ENCODE measurements at regions not wholly inside any gene's neighbourhood (a gene's known extent, or its start where the extent isn't known, plus 50 kb on each side); places are given as distances from the start of the nearest gene placed in this dataset.

DNA sequence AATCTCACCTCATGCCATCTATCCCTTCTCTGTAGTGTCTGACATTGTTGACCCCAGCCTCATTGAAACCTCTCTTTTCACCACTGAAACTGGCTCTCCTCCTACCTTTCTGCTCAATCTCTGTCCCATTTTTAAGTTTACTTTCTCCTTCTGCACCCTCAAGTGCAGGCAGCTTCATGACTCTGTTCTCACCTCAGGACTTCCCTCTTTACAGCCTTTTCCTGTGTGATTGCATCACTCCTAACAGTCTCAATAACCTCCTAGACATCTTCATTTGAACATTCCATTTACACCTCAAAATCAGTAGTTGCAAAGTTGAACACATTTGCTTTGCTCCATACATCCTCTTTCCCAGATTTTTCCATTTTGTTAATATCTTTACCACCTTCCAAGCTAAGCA is 172.1 kb downstream of the RASEF start:
- no peak overlapping the region for H3K4me3 ChIP-seq (ENCODE audit: low read depth, low read length)
- TF ChIP-seq, protein P1, sequence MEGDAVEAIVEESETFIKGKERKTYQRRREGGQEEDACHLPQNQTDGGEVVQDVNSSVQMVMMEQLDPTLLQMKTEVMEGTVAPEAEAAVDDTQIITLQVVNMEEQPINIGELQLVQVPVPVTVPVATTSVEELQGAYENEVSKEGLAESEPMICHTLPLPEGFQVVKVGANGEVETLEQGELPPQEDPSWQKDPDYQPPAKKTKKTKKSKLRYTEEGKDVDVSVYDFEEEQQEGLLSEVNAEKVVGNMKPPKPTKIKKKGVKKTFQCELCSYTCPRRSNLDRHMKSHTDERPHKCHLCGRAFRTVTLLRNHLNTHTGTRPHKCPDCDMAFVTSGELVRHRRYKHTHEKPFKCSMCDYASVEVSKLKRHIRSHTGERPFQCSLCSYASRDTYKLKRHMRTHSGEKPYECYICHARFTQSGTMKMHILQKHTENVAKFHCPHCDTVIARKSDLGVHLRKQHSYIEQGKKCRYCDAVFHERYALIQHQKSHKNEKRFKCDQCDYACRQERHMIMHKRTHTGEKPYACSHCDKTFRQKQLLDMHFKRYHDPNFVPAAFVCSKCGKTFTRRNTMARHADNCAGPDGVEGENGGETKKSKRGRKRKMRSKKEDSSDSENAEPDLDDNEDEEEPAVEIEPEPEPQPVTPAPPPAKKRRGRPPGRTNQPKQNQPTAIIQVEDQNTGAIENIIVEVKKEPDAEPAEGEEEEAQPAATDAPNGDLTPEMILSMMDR (IDR thresholded peaks at IDR 0.05; ENCODE audit: insufficient read depth, low read length, poor library complexity, severe bottlenecking) = no peak
- H3K27me3 ChIP-seq (ENCODE audit: control insufficient read depth, insufficient read depth, low read length) = no peaks in the 10 kb centered on the region
- H3K36me3 ChIP-seq (ENCODE audit: control insufficient read depth, insufficient read depth, low read length) = no peaks in the 10 kb centered on the region
- DNase-seq (ENCODE audit: low read depth) = no peak

DNA sequence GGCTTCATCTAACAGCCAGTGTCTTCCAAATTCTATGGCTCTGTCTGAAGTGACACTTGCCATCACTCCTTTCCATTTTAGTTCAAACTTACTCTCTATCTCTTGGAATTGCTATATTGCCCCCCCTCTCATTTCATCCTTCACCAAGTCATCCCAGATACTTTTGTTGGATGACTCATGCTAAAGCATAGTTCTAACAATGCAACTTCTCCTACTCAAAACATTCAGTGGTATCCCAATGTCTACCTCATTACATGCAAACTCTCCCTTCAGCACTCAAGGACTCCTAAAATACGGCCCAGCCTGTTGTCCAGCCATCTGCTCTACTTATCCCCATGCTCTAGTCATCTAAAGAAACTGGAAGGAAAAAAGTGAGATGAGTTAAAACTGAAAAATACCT is 171.6 kb downstream of the RASEF start:
- TF ChIP-seq, protein P1 (IDR thresholded peaks at IDR 0.05; ENCODE audit: insufficient read depth, low read length, poor library complexity, severe bottlenecking) = no peak
- no peak overlapping the region for H3K4me3 ChIP-seq (ENCODE audit: low read depth, low read length)
- no peak for DNase-seq (ENCODE audit: low read depth)
- H3K36me3 ChIP-seq (ENCODE audit: control insufficient read depth, insufficient read depth, low read length) = no peaks in the 10 kb centered on the region
- no peaks in the 10 kb centered on the region for H3K27me3 ChIP-seq (ENCODE audit: control insufficient read depth, insufficient read depth, low read length)

DNA sequence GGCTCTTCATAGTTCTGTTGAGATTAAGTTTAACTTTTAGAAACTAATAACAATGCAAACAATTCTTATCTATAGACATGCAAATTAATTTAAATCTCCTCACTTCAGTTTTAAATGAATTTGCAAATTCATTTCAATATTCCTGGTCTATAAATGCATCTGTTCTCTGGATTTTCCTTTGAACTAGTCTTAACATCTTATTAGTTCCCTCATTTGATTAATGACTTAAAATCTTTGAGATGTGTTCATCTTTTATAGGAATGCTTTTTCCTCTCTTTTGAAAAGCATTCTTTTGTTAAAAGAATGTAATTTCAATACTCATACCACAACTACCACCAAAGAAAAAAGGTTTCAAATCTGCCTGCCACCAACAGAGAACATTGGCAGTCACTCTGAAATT is 169.4 kb downstream of the RASEF start:
- Histone ChIP-seq H3K36me3 (ENCODE audit: control insufficient read depth, insufficient read depth, low read length) (no peaks in the 10 kb centered on the region), H3K4me3 (ENCODE audit: low read depth, low read length) (no peak overlapping the region), H3K27me3 (ENCODE audit: control insufficient read depth, insufficient read depth, low read length) (no peaks in the 10 kb centered on the region)
- TF ChIP-seq, protein P1 (IDR thresholded peaks at IDR 0.05; ENCODE audit: insufficient read depth, low read length, poor library complexity, severe bottlenecking) = no peak
- DNase-seq (ENCODE audit: low read depth) = no peak

DNA sequence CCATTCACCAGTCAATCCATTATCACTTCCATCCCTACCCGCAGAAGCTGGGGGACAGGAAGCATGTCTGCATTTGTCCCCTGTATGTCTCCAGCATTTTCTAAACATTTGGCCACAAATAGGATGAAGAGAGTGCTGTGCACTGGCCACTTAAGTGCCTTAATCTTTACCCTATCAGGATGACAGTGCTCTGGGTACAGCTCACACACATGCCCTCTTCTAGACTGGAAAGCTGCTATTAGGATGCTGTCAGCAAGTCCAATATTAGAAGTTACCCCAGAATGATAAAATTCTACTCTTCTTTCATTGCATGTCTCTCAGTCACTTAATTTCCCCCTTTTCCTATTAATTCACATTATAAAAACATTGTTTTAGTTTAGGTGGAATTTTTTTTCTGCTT is 168.4 kb downstream of the RASEF start:
- no peak for DNase-seq (ENCODE audit: low read depth)
- Histone ChIP-seq H3K36me3 (ENCODE audit: control insufficient read depth, insufficient read depth, low read length) (no peaks in the 10 kb centered on the region), H3K27me3 (ENCODE audit: control insufficient read depth, insufficient read depth, low read length) (no peaks in the 10 kb centered on the region), H3K4me3 (ENCODE audit: low read depth, low read length) (no peak overlapping the region)
- TF ChIP-seq, protein P1 (IDR thresholded peaks at IDR 0.05; ENCODE audit: insufficient read depth, low read length, poor library complexity, severe bottlenecking) = no peak

DNA sequence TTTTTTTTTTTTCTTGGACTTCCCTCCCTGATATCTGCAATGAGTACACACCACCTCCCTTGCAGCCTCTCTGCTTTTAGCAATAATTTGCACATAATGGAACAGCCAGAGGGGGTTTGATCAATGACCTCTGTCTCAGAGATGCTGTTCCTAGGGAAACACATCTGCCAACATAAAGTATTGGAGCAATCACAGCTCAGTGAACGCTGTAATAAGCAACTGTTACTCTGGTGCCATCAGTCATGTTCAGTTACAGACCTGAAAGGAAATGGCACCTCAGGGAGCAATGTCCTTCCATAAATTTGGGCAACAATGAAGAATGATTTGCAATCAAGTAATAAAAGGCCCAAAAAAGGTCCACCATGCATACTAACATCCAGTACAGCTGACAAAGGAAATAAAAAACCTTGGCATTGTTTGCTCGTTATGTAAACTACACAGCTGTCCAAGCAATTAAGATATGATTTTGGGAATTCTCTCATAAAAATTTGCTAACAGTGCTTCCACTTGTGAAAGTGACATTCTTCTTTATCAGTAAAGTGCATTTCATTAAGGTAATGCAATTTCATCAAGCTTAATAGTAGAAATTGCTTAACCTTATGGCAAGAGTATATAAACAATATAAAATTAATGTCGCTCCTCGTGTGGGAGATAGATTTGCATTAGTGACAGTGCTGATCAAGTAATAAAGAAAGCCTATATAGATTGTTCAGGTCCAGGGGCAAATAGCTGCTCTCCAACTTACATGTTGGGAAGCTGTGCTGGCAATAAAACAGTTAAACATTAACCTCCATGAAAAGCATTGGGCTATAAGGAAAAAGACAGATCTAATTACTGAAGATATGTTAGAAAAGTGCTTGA is 167.8 kb downstream of the RASEF start:
- Histone ChIP-seq H3K4me3 (ENCODE audit: low read depth, low read length) (no peak overlapping the region), H3K27me3 (ENCODE audit: control insufficient read depth, insufficient read depth, low read length) (no peaks in the 10 kb centered on the region), H3K36me3 (ENCODE audit: control insufficient read depth, insufficient read depth, low read length) (no peaks in the 10 kb centered on the region)
- TF ChIP-seq, protein P1 (IDR thresholded peaks at IDR 0.05; ENCODE audit: insufficient read depth, low read length, poor library complexity, severe bottlenecking) = no peak
- DNase-seq (ENCODE audit: low read depth) = no peak

DNA sequence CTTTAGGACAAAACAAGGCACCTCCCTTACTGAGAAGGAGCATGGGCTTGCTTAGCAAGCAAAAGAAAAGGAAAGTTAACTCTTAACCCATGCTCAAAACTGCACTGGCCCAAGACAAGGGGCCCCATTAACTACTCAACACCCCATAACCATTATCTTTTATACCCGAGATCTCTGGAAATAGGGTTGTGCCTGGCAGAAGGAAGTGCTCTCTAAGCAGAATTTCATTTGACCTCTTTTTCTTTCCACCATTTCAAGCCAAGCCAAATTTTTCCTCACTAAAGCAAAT is 167.2 kb downstream of the RASEF start:
- Histone ChIP-seq H3K4me3 (ENCODE audit: low read depth, low read length) (no peak overlapping the region), H3K36me3 (ENCODE audit: control insufficient read depth, insufficient read depth, low read length) (no peaks in the 10 kb centered on the region), H3K27me3 (ENCODE audit: control insufficient read depth, insufficient read depth, low read length) (no peaks in the 10 kb centered on the region)
- TF ChIP-seq, protein P1 (IDR thresholded peaks at IDR 0.05; ENCODE audit: insufficient read depth, low read length, poor library complexity, severe bottlenecking) = no peak
- DNase-seq (ENCODE audit: low read depth) = no peak
